Liver (tissue), 2 donors: ENCODE measurements at regions not wholly inside any gene's neighbourhood (a gene's known extent, or its start where the extent isn't known, plus 50 kb on each side); places are given as distances from the start of the nearest gene placed in this dataset.

Experiments
- CTCF ChIP-seq: fragments of 150-350 bp; IDR thresholded peaks from 2 replicates; pipeline ENCODE4 v1.5.1; 2017; ENCODE audit warnings: improper control_type of control experiment, low read depth, low read length; ENCODE audit not compliant: missing input control
- FOXA1 ChIP-seq: IDR thresholded peaks from 2 replicates; pipeline ENCODE4 v1.6.1; 2016; ENCODE audit warnings: antibody characterized with exemption
- TF ChIP-seq, protein P1 (sequence below): IDR thresholded peaks from 2 replicates; pipeline ENCODE4 v1.6.1; 2016; ENCODE audit warnings: antibody characterized with exemption
- donor health status: healthy.

DNA sequence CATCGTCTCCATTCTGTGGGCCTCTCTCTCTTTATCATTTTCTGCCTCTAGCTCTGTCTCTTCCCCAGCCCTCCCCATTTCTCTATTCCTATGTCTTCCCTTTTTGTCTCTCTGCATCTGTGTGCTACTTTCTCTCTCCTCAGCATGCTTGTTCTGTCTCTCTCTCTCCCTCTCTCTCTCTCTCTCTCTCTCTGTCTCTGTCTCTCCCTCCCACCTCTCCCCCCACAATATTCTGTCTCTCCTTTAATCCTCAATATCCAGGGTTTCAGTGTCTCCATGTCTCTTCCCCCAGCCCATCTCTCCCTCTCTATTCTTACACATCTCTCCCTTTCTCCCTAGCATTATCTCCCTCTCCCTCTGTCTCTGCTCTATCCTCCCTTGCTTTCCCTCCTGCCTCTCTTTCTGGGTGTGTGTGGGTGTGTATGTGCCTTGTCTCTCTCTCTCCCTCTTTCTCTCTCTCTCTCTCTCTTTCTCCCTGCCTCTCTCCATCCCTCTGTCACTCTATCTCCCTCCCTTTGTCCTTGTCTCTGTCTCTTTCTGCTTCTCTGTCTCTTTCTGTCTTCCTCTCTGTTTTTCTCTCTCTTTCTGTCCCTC, 76.9 kb upstream of the SIRPA start:
- TF ChIP-seq CTCF (no peak), FOXA1 (no peak)
- TF ChIP-seq, protein P1, sequence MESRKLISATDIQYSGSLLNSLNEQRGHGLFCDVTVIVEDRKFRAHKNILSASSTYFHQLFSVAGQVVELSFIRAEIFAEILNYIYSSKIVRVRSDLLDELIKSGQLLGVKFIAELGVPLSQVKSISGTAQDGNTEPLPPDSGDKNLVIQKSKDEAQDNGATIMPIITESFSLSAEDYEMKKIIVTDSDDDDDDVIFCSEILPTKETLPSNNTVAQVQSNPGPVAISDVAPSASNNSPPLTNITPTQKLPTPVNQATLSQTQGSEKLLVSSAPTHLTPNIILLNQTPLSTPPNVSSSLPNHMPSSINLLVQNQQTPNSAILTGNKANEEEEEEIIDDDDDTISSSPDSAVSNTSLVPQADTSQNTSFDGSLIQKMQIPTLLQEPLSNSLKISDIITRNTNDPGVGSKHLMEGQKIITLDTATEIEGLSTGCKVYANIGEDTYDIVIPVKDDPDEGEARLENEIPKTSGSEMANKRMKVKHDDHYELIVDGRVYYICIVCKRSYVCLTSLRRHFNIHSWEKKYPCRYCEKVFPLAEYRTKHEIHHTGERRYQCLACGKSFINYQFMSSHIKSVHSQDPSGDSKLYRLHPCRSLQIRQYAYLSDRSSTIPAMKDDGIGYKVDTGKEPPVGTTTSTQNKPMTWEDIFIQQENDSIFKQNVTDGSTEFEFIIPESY = no peak
